ENCODE measurements at regions not wholly inside any gene's neighbourhood (a gene's known extent, or its start where the extent isn't known, plus 50 kb on each side); places are given as distances from the start of the nearest gene placed in this dataset.
"Not testable (repeated sequence)": the region's sequence is repeated elsewhere in the genome, so short reads cannot be mapped to it uniquely, and the experiment has no call there.

GRCh38 chr13:65564561-65564960 lies 1665.6 kb downstream of the PCDH9 start:
- WGBS, 2 experiments (ENCODE audit: extremely low coverage in 2 of 2, insufficient read length in 1 of 2): no CpG with 5 or more reads among the region's 5 CpGs
- POLR2A ChIA-PET (ENCODE audit: unreplicated experiment); BruUV-seq (replicated peaks): not testable (repeated sequence)

More at GRCh38 chr13:65564561-65564960, 1665.6 kb downstream of the PCDH9 start:
- H2AFZ ChIP-seq (replicated peaks; ENCODE audit: low read length, poor library complexity); H3K18ac ChIP-seq (ENCODE audit: low read depth, low read length); H4K20me1 ChIP-seq (ENCODE audit: insufficient read depth, low read length); H3K27ac ChIP-seq (ENCODE audit: insufficient read depth, low read length); DNase-seq; H2AK9ac ChIP-seq (replicated peaks; ENCODE audit: low read depth, low read length, poor library complexity); H2BK5ac ChIP-seq (ENCODE audit: low read depth, low read length, poor library complexity, severe bottlenecking); H3K4ac ChIP-seq (ENCODE audit: low read depth, low read length); H4K8ac ChIP-seq (ENCODE audit: low read depth in 2 of 2, low read length in 2 of 2); CTCF ChIA-PET; H4K5ac ChIP-seq (ENCODE audit: low read depth, low read length); intact Hi-C loops (cut with micrococcal nuclease); H3K9ac ChIP-seq (ENCODE audit: low read depth, low read length); ATAC-seq (ENCODE audit: low read depth); H3K27me3 ChIP-seq (ENCODE audit: control insufficient read depth, insufficient read depth, low read length); H2BK20ac ChIP-seq (ENCODE audit: low read depth, low read length); H3K4me3 ChIP-seq (ENCODE audit: insufficient read depth, low read depth, low read length); H3K56ac ChIP-seq (ENCODE audit: extremely low read depth, insufficient read depth, low read length); H3K4me2 ChIP-seq (ENCODE audit: low read depth, low read length); H4K91ac ChIP-seq (ENCODE audit: insufficient read depth, low read depth, low read length); H2BK120ac ChIP-seq (ENCODE audit: low read depth, low read length); H3K14ac ChIP-seq (replicated peaks; ENCODE audit: low read depth, low read length); H2BK15ac ChIP-seq (ENCODE audit: low read depth, low read length); H3K23ac ChIP-seq (ENCODE audit: low read depth, low read length); in situ Hi-C loops (cut with MboI; ENCODE audit: low sequenced_read_pairs); dilution Hi-C loops (cut with HindIII; ENCODE audit: low sequenced_read_pairs, unreplicated experiment); H3K9me1 ChIP-seq (ENCODE audit: insufficient read depth, low read length); H3K4me1 ChIP-seq (ENCODE audit: control insufficient read depth, insufficient read depth, low read length); H2AK5ac ChIP-seq (ENCODE audit: low read depth, low read length); H3K79me1 ChIP-seq (ENCODE audit: low read depth in 1 of 2, low read length in 2 of 2); H3K9me3 ChIP-seq (ENCODE audit: control insufficient read depth, insufficient read depth, low read length); H3K36me3 ChIP-seq (ENCODE audit: control insufficient read depth, insufficient read depth, low read length): not testable (repeated sequence)
